ENCODE measurements at regions not wholly inside any gene's neighbourhood (a gene's known extent, or its start where the extent isn't known, plus 50 kb on each side); places are given as distances from the start of the nearest gene placed in this dataset.

DNA sequence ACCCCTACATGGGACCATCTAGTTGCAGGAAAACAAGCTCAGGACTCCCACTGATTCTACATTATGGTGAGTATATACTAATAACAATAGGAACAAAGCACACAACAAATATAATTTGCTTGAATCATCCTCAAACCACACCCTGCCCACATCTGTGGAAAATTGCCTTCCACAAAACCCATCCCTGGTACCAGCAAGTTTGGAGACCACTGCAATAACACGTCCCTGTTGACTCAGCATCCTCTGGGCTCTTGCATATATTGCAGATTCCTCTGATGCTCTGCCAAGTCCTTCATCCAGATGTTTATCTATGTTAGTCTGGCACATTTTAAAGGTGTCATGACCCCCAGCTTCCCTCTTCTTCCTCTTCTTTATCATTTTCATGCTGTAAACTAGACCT, 138.4 kb downstream of the PCTP start:
- no peak overlapping the region for H3K14ac ChIP-seq (ENCODE audit: insufficient read length)
- H2BK120ac ChIP-seq (replicated peaks; ENCODE audit: low read depth, low read length): no peak overlapping the region
- H3K18ac ChIP-seq (ENCODE audit: extremely low read depth, low read length): no peak overlapping the region
- no peaks in the 10 kb centered on the region for H3K4me1 ChIP-seq (replicated peaks in 1 of 4; ENCODE audit: control insufficient read depth in 3 of 4, insufficient read depth in 4 of 4, low read length in 3 of 4)
- no peaks in the 10 kb centered on the region for H3K27me3 ChIP-seq (replicated peaks in 1 of 4; ENCODE audit: control insufficient read depth in 3 of 4, extremely low read depth in 1 of 4, insufficient read depth in 3 of 4, low read length in 3 of 4)
- H4K20me1 ChIP-seq (replicated peaks in 1 of 2; ENCODE audit: control insufficient read depth in 1 of 2, insufficient read depth in 2 of 2, low read length in 2 of 2): no peaks in the 10 kb centered on the region
- 86% methylated on average over 1 of the region's 1 CpG; no CpG with 5 or more reads in 1 of the 2 experiments for WGBS, 2 experiments (ENCODE audit: extremely low coverage in 1 of 2, insufficient coverage in 1 of 2, insufficient read length in 1 of 2, insufficient replicate concordance in 2 of 2, low coverage in 1 of 2, low lambda C conversion rate in 2 of 2, missing lambda C conversion rate in 1 of 2)
- no peak overlapping the region for H3K4ac ChIP-seq (replicated peaks; ENCODE audit: insufficient read length, low read depth, low read length)
- no peak overlapping the region for H4K8ac ChIP-seq (ENCODE audit: extremely low read depth, insufficient read depth, low read length)
- no peaks in the 10 kb centered on the region for H3K36me3 ChIP-seq (ENCODE audit: control insufficient read depth in 2 of 4, insufficient read depth in 4 of 4, low read length in 3 of 4)
- DNase-seq (ENCODE audit: low read depth in 1 of 2, low spot score in 2 of 2) (no peak), FAIRE-seq (no peak)
- H3K79me1 ChIP-seq (ENCODE audit: low read depth, low read length): no peaks in the 10 kb centered on the region
- H3K9me3 ChIP-seq (ENCODE audit: insufficient read depth in 2 of 2, low read depth in 1 of 2, low read length in 1 of 2): peaks cover 4 to 6% of the 10 kb centered on the region in 2 experiments; a peak in 1 of 4 replicates
- H3K79me2 ChIP-seq (ENCODE audit: control insufficient read depth in 1 of 2, insufficient read depth in 2 of 2, low read length in 2 of 2): no peaks in the 10 kb centered on the region
- H2BK5ac ChIP-seq (ENCODE audit: low read depth, low read length): no peak overlapping the region
- POLR2A ChIA-PET (ENCODE audit: partially characterized antibody): no interaction called here
- no peak overlapping the region for H2AK5ac ChIP-seq (ENCODE audit: low read depth, low read length)
- H3K4me2 ChIP-seq (ENCODE audit: insufficient read depth in 1 of 2, low read depth in 2 of 2, low read length in 2 of 2): no peak overlapping the region
- no peak overlapping the region for H2AFZ ChIP-seq (ENCODE audit: low read length)
- H2BK15ac ChIP-seq (ENCODE audit: low read length): no peak overlapping the region
- H2BK12ac ChIP-seq (ENCODE audit: low read depth, low read length): no peak overlapping the region
- no peak overlapping the region for H3K4me3 ChIP-seq (ENCODE audit: extremely low read depth in 1 of 4, insufficient read depth in 2 of 4, low read depth in 3 of 4, low read length in 4 of 4)
- H4K91ac ChIP-seq (replicated peaks; ENCODE audit: insufficient read length, low read length): no peak overlapping the region
- H3K23ac ChIP-seq (ENCODE audit: insufficient read length): no peak overlapping the region
- H2BK20ac ChIP-seq (ENCODE audit: low read length): no peak overlapping the region
- H3K56ac ChIP-seq (replicated peaks; ENCODE audit: insufficient read length, low read depth, low read length): no peak overlapping the region
- CTCF ChIA-PET (ENCODE audit: partially characterized antibody): no interaction called here
- H3K27ac ChIP-seq (ENCODE audit: low read depth, low read length): no peak overlapping the region
- H3K23me2 ChIP-seq (ENCODE audit: low read depth, low read length): no peaks in the 10 kb centered on the region
- H3K9ac ChIP-seq (replicated peaks in 1 of 4; ENCODE audit: extremely low read depth in 1 of 4, low read depth in 3 of 4, low read length in 3 of 4): no peak overlapping the region
- H4K5ac ChIP-seq (ENCODE audit: insufficient read length, low read depth, low read length): no peak overlapping the region
- TF ChIP-seq GTF2F1 (IDR thresholded peaks at IDR 0.05; ENCODE audit: borderline replicate concordance, low read depth, low read length): no peak
- TF ChIP-seq RFX5 (IDR thresholded peaks at IDR 0.05; ENCODE audit: borderline replicate concordance, low read depth, low read length): no peak
- TF ChIP-seq, protein P1, sequence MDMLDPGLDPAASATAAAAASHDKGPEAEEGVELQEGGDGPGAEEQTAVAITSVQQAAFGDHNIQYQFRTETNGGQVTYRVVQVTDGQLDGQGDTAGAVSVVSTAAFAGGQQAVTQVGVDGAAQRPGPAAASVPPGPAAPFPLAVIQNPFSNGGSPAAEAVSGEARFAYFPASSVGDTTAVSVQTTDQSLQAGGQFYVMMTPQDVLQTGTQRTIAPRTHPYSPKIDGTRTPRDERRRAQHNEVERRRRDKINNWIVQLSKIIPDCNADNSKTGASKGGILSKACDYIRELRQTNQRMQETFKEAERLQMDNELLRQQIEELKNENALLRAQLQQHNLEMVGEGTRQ (IDR thresholded peaks at IDR 0.05; ENCODE audit: low read length): no peak
- TF ChIP-seq CHD1 (IDR thresholded peaks at IDR 0.05; ENCODE audit: low read depth, low read length): no peak
- TF ChIP-seq RAD21 (IDR thresholded peaks at IDR 0.05 in 1 of 2, conservative IDR thresholded peaks at IDR 0.05 in 1 of 2; ENCODE audit: low read depth in 2 of 2, low read length in 2 of 2): no peak
- no peak for TF ChIP-seq GABPA (IDR thresholded peaks at IDR 0.05; ENCODE audit: borderline replicate concordance, insufficient read depth, low read length)
- no peak for TF ChIP-seq SP1 (IDR thresholded peaks at IDR 0.05; ENCODE audit: low read depth, low read length)
- TF ChIP-seq CHD2 (IDR thresholded peaks at IDR 0.05; ENCODE audit: low read length): no peak
- TF ChIP-seq CTBP2 (IDR thresholded peaks at IDR 0.05; ENCODE audit: borderline replicate concordance, insufficient read depth, insufficient read length, low read length): no peak
- no peak for TF ChIP-seq EP300 (IDR thresholded peaks at IDR 0.05; ENCODE audit: borderline replicate concordance in 1 of 2, low read depth in 2 of 2, low read length in 2 of 2)
- TF ChIP-seq KDM5A (IDR thresholded peaks at IDR 0.05; ENCODE audit: low read length): no peak
- no peak for TF ChIP-seq JUN (IDR thresholded peaks at IDR 0.05; ENCODE audit: low read depth, low read length)
- no peak for TF ChIP-seq BACH1 (IDR thresholded peaks at IDR 0.05; ENCODE audit: low read length)
